ENCODE measurements at regions not wholly inside any gene's neighbourhood (a gene's known extent, or its start where the extent isn't known, plus 50 kb on each side); places are given as distances from the start of the nearest gene placed in this dataset.

DNA sequence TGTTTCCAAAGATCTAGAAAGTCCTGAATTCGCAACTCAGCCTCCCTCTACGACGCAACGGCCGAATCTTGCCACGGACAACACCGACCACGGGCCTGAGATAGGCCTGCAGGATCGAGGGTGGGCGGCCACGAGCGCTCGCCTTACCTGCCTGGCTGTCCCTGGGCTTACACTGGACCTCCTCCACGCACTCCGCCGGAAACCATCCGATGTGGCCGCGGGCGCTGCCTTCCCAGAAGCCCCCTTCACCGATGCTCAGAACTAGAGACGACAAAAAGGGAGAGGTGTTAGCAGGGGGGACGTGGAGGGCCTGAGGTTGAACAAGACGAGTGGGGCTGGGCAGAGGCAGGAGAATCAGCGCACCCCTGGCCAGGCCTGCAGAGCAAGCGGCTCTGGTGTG lies 400.0 kb downstream of the CTTN start:
- TF ChIP-seq, protein P1, sequence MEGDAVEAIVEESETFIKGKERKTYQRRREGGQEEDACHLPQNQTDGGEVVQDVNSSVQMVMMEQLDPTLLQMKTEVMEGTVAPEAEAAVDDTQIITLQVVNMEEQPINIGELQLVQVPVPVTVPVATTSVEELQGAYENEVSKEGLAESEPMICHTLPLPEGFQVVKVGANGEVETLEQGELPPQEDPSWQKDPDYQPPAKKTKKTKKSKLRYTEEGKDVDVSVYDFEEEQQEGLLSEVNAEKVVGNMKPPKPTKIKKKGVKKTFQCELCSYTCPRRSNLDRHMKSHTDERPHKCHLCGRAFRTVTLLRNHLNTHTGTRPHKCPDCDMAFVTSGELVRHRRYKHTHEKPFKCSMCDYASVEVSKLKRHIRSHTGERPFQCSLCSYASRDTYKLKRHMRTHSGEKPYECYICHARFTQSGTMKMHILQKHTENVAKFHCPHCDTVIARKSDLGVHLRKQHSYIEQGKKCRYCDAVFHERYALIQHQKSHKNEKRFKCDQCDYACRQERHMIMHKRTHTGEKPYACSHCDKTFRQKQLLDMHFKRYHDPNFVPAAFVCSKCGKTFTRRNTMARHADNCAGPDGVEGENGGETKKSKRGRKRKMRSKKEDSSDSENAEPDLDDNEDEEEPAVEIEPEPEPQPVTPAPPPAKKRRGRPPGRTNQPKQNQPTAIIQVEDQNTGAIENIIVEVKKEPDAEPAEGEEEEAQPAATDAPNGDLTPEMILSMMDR (IDR thresholded peaks at IDR 0.05 in 2 of 3, conservative IDR thresholded peaks at IDR 0.05 in 1 of 3; ENCODE audit: borderline replicate concordance in 1 of 3, insufficient read depth in 1 of 3, low read depth in 2 of 3, low read length in 2 of 3), result no peak
- TF ChIP-seq, protein P2, sequence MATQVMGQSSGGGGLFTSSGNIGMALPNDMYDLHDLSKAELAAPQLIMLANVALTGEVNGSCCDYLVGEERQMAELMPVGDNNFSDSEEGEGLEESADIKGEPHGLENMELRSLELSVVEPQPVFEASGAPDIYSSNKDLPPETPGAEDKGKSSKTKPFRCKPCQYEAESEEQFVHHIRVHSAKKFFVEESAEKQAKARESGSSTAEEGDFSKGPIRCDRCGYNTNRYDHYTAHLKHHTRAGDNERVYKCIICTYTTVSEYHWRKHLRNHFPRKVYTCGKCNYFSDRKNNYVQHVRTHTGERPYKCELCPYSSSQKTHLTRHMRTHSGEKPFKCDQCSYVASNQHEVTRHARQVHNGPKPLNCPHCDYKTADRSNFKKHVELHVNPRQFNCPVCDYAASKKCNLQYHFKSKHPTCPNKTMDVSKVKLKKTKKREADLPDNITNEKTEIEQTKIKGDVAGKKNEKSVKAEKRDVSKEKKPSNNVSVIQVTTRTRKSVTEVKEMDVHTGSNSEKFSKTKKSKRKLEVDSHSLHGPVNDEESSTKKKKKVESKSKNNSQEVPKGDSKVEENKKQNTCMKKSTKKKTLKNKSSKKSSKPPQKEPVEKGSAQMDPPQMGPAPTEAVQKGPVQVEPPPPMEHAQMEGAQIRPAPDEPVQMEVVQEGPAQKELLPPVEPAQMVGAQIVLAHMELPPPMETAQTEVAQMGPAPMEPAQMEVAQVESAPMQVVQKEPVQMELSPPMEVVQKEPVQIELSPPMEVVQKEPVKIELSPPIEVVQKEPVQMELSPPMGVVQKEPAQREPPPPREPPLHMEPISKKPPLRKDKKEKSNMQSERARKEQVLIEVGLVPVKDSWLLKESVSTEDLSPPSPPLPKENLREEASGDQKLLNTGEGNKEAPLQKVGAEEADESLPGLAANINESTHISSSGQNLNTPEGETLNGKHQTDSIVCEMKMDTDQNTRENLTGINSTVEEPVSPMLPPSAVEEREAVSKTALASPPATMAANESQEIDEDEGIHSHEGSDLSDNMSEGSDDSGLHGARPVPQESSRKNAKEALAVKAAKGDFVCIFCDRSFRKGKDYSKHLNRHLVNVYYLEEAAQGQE (IDR thresholded peaks at IDR 0.05; ENCODE audit: low read depth), result no peak
